ENCODE measurements at regions not wholly inside any gene's neighbourhood (a gene's known extent, or its start where the extent isn't known, plus 50 kb on each side); places are given as distances from the start of the nearest gene placed in this dataset.

GRCh38 chr13:71240911-71241310 is 626.1 kb downstream of the DACH1 start:
- Histone ChIP-seq H3K9me3 (no peaks in the 10 kb centered on the region), H3K27me3 (no peaks in the 10 kb centered on the region), H3K4me3 (no peak overlapping the region), H3K27ac (no peak overlapping the region), H3K4me1 (peaks cover 6% of the 10 kb centered on the region), H3K36me3 (no peaks in the 10 kb centered on the region)
- TF ChIP-seq POLR2AphosphoS5 (IDR thresholded peaks at IDR 0.05; ENCODE audit: insufficient read depth in 1 of 2, low read depth in 1 of 2) (no peak), POLR2A (IDR thresholded peaks at IDR 0.05) (no peak), CTCF (IDR thresholded peaks at IDR 0.05) (no peak)
- intact Hi-C loops (cut with DNase I) = no loop called here
- DNase-seq (ENCODE audit: extremely low spot score in 2 of 2) = no peak

GRCh38 chr13:71237332-71237731 is 629.7 kb downstream of the DACH1 start:
- DNase-seq (ENCODE audit: extremely low spot score in 2 of 2) = no peak
- no peaks in the 10 kb centered on the region for H3K9me3 ChIP-seq
- H3K27ac ChIP-seq = no peak overlapping the region
- no peak for TF ChIP-seq POLR2A (IDR thresholded peaks at IDR 0.05)
- no peak for TF ChIP-seq CTCF (IDR thresholded peaks at IDR 0.05)
- TF ChIP-seq POLR2AphosphoS5 (IDR thresholded peaks at IDR 0.05; ENCODE audit: insufficient read depth in 1 of 2, low read depth in 1 of 2) = no peak
- intact Hi-C loops (cut with DNase I) = no loop called here
- H3K4me1 ChIP-seq = peaks cover 4% of the 10 kb centered on the region
- no peaks in the 10 kb centered on the region for H3K36me3 ChIP-seq
- no peak overlapping the region for H3K4me3 ChIP-seq
- H3K27me3 ChIP-seq = no peaks in the 10 kb centered on the region

- no peaks in the 10 kb centered on the region for H3K4me1 ChIP-seq
- H3K9me3 ChIP-seq = no peaks in the 10 kb centered on the region
- H3K27ac ChIP-seq = no peak overlapping the region
- H3K27me3 ChIP-seq = no peaks in the 10 kb centered on the region
- TF ChIP-seq CTCF (IDR thresholded peaks at IDR 0.05) (no peak), POLR2A (IDR thresholded peaks at IDR 0.05) (no peak), POLR2AphosphoS5 (IDR thresholded peaks at IDR 0.05; ENCODE audit: insufficient read depth in 1 of 2, low read depth in 1 of 2) (no peak)
- intact Hi-C loops (cut with DNase I) = no loop called here
- H3K36me3 ChIP-seq = no peaks in the 10 kb centered on the region
- no peak for DNase-seq (ENCODE audit: extremely low spot score in 2 of 2)
- H3K4me3 ChIP-seq = no peak overlapping the region
Measured at GRCh38 chr13:71219698-71220415, 647.1 kb downstream of the DACH1 start.

GRCh38 chr13:71218960-71219359 is 648.0 kb downstream of the DACH1 start:
- no peaks in the 10 kb centered on the region for H3K27me3 ChIP-seq
- H3K4me3 ChIP-seq = no peak overlapping the region
- intact Hi-C loops (cut with DNase I) = no loop called here
- DNase-seq (ENCODE audit: extremely low spot score in 2 of 2) = no peak
- H3K27ac ChIP-seq = no peak overlapping the region
- no peaks in the 10 kb centered on the region for H3K36me3 ChIP-seq
- TF ChIP-seq CTCF (IDR thresholded peaks at IDR 0.05) (no peak), POLR2AphosphoS5 (IDR thresholded peaks at IDR 0.05; ENCODE audit: insufficient read depth in 1 of 2, low read depth in 1 of 2) (no peak), POLR2A (IDR thresholded peaks at IDR 0.05) (no peak)
- H3K9me3 ChIP-seq = no peaks in the 10 kb centered on the region
- H3K4me1 ChIP-seq = no peaks in the 10 kb centered on the region

- H3K27ac ChIP-seq = no peak overlapping the region
- TF ChIP-seq POLR2A (IDR thresholded peaks at IDR 0.05) = no peak
- TF ChIP-seq POLR2AphosphoS5 (IDR thresholded peaks at IDR 0.05; ENCODE audit: insufficient read depth in 1 of 2, low read depth in 1 of 2) = no peak
- TF ChIP-seq CTCF (IDR thresholded peaks at IDR 0.05) = no peak
- no peak for DNase-seq (ENCODE audit: extremely low spot score in 2 of 2)
- no peaks in the 10 kb centered on the region for H3K4me1 ChIP-seq
- no peaks in the 10 kb centered on the region for H3K9me3 ChIP-seq
- intact Hi-C loops (cut with DNase I) = no loop called here
- no peak overlapping the region for H3K4me3 ChIP-seq
- H3K36me3 ChIP-seq = no peaks in the 10 kb centered on the region
- H3K27me3 ChIP-seq = no peaks in the 10 kb centered on the region
Measured at GRCh38 chr13:71217827-71218226, 649.2 kb downstream of the DACH1 start.
